ENCODE measurements at regions not wholly inside any gene's neighbourhood (a gene's known extent, or its start where the extent isn't known, plus 50 kb on each side); places are given as distances from the start of the nearest gene placed in this dataset.

DNA sequence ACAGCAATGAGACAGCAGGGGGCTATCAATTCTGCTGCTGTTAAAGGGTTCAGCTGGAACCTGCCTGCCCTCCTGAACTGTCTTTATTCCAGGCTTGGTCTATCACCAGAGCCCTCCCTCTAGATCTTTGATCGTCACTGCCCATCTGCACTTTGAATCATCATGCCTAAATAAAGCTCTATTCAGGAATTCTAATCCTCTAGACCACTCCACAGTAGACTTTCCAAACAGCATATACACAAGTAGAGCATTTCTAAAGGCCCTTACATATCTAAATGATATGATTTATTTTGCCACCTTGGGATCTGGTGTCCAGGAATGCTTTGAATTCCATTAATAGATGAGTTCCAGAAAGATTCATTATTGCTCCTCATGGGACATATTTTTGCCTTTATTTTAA is 542.1 kb upstream of the SYT4 start:
- TF ChIP-seq, protein P1, sequence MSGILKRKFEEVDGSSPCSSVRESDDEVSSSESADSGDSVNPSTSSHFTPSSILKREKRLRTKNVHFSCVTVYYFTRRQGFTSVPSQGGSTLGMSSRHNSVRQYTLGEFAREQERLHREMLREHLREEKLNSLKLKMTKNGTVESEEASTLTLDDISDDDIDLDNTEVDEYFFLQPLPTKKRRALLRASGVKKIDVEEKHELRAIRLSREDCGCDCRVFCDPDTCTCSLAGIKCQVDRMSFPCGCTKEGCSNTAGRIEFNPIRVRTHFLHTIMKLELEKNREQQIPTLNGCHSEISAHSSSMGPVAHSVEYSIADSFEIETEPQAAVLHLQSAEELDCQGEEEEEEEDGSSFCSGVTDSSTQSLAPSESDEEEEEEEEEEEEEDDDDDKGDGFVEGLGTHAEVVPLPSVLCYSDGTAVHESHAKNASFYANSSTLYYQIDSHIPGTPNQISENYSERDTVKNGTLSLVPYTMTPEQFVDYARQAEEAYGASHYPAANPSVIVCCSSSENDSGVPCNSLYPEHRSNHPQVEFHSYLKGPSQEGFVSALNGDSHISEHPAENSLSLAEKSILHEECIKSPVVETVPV (CRISPR knock-in tag; IDR thresholded peaks at IDR 0.05): no peak
- no peak for TF ChIP-seq ARNTL (CRISPR knock-in tag; IDR thresholded peaks at IDR 0.05; ENCODE audit: borderline replicate concordance, low read depth)
- TF ChIP-seq ZFP30 (CRISPR knock-in tag; IDR thresholded peaks at IDR 0.05): no peak
- TF ChIP-seq PATZ1 (CRISPR knock-in tag; IDR thresholded peaks at IDR 0.05; ENCODE audit: borderline replicate concordance): no peak
- TF ChIP-seq TCF4 (CRISPR knock-in tag; IDR thresholded peaks at IDR 0.05; ENCODE audit: borderline replicate concordance): no peak

Measured in SK-N-SH treated with all-trans-retinoic acid at 6 μM for 48 hours (cell line).